Skeletal muscle tissue (tissue), 3 donors: ENCODE measurements at regions not wholly inside any gene's neighbourhood (a gene's known extent, or its start where the extent isn't known, plus 50 kb on each side); places are given as distances from the start of the nearest gene placed in this dataset.

Experiments
- H3K27ac ChIP-seq: one replicate; pipeline ENCODE4 v1.7.0; 2013; ENCODE audit warnings: mild to moderate bottlenecking, low read depth, low read length, inconsistent platforms
- H3K27me3 ChIP-seq, 3 donors: one replicate each; pipeline ENCODE4 v1.7.0; 2013; ENCODE audit warnings: low read length in 3 of 3; ENCODE audit not compliant: control insufficient read depth in 3 of 3, insufficient read depth in 3 of 3
- H3K36me3 ChIP-seq, 3 donors: one replicate each; pipeline ENCODE4 v1.7.0; 2013; ENCODE audit warnings: low read length in 3 of 3; ENCODE audit not compliant: control insufficient read depth in 3 of 3, insufficient read depth in 3 of 3
- H3K4me1 ChIP-seq, 3 donors: one replicate each; pipeline ENCODE4 v1.7.0; 2013; ENCODE audit warnings: low read length in 3 of 3, mild to moderate bottlenecking in 3 of 3; ENCODE audit not compliant: control insufficient read depth in 3 of 3, insufficient read depth in 3 of 3
- H3K4me3 ChIP-seq, 3 donors: one replicate each; pipeline ENCODE4 v1.7.0; 2013; ENCODE audit warnings: low read length in 3 of 3
- H3K9ac ChIP-seq, 3 donors: one replicate each; pipeline ENCODE4 v1.7.0; 2013; ENCODE audit warnings: low read length in 3 of 3, mild to moderate bottlenecking in 3 of 3, moderate library complexity in 2 of 3, low read depth in 1 of 3
- H3K9me3 ChIP-seq, 3 donors: one replicate each; pipeline ENCODE4 v1.7.0; 2013; ENCODE audit warnings: low read length in 3 of 3; ENCODE audit not compliant: control insufficient read depth in 3 of 3
- donor health status: Osteomylitis.

DNA sequence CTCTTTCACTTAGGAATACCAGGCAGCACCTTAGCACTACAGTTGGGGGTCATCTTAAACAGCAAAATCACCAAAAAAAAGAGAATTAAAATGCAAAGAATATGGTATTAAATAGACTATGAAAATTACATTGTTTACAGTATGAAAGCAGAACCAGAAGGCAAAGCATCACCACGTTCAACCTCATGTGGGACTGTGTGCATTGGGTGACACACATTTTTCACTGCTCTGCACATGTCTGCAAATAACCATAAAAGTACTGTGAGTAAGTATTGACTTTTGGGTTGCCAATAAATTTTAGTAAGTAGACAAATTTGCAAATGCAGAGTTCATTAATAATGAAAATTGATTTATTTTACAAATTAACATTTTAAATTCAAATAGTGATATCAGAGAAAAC is 232.1 kb upstream of the ZWINT start:
- H3K36me3 ChIP-seq, result no peaks in the 10 kb centered on the region
- no peaks in the 10 kb centered on the region for H3K4me1 ChIP-seq
- H3K27me3 ChIP-seq, result no peaks in the 10 kb centered on the region
- no peak overlapping the region for H3K9ac ChIP-seq
- no peak overlapping the region for H3K27ac ChIP-seq
- no peaks in the 10 kb centered on the region for H3K9me3 ChIP-seq
- H3K4me3 ChIP-seq, result no peak overlapping the region

DNA sequence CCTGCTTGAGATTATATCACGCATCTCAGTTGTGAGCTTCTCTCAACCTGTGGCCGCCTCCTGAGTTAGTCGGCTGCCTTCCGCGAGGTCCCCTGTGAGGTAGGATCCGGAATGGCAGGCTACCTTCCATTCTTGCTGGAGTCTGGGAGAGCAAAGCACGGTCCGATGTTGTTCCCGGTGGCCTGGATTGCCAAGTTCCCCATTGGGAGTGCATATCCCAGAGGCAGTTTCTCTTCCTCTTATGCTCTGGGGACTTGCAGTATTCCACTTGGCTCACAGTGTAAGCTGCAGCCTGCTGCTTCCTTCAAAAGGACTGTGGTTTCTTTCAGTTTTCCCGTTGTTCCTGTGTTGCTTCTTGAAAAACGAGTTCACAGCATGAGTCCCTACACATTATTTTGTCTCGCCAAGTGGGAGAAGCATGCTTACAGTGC is 225.4 kb upstream of the ZWINT start:
- no peaks in the 10 kb centered on the region for H3K36me3 ChIP-seq
- H3K9ac ChIP-seq, result no peak overlapping the region
- no peaks in the 10 kb centered on the region for H3K4me1 ChIP-seq
- H3K4me3 ChIP-seq, result no peak overlapping the region
- H3K27me3 ChIP-seq, result no peaks in the 10 kb centered on the region
- no peak overlapping the region for H3K27ac ChIP-seq
- H3K9me3 ChIP-seq, result no peaks in the 10 kb centered on the region

DNA sequence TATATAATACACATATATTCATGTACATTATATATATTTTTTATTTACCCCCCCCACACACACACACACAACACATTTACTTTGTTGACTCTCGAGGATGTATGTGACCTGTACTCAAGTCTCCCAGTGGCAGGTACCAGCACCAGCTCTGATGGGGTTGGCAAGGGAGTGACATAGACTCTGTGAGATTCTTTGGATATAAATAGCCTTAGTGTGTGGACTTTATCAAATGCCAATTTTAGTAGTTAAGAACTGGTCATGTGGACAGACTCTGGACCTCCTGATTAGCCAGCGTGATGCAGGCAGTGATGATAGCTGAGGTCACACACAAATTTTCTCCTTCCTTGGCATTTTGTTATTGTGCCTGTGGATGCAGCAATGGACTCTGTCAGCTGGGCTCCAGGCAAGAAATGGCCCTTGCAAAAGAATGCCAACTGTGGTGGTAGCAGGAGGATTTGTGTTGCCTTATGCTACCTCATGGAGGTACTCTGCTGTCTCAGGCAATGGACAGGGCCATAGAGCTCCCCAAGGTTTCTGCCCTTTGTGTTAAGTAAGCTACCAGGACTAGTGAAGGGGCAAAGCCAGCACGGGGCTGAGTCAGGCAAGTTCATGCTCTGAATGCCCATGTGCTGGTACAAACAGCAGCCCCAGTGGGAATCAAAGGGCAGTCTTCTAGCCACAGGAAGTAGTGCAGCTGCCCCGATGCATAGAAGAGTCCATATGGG is 224.6 kb upstream of the ZWINT start:
- H3K4me1 ChIP-seq, result no peaks in the 10 kb centered on the region
- no peak overlapping the region for H3K27ac ChIP-seq
- no peaks in the 10 kb centered on the region for H3K27me3 ChIP-seq

DNA sequence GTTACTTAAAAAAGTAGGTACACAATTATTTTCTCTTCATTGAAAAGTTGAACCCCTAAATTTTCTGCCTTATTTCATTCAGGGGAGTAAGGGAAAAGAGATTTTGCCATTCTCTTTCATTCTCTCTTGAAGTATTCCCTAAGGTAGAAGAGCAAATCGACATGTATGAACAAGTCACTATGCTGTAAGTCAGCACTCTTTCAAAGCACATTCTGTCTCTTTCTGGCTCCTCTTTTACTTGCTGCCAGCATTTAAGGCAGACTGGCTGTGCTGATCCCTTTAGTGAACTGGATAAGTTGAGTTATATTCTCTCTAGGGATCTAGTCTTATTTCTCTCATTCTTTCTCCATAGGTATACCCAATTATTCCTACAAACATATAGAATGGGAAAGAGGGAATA is 222.3 kb upstream of the ZWINT start:
- Histone ChIP-seq H3K9me3 (no peaks in the 10 kb centered on the region), H3K9ac (no peak overlapping the region), H3K27me3 (no peaks in the 10 kb centered on the region), H3K36me3 (no peaks in the 10 kb centered on the region), H3K4me3 (no peak overlapping the region), H3K4me1 (no peaks in the 10 kb centered on the region), H3K27ac (no peak overlapping the region)

More for the DNA sequence above, 224.6 kb upstream of the ZWINT start:
- H3K36me3 ChIP-seq, result no peaks in the 10 kb centered on the region
- no peaks in the 10 kb centered on the region for H3K9me3 ChIP-seq
- no peak overlapping the region for H3K4me3 ChIP-seq
- H3K9ac ChIP-seq, result no peak overlapping the region

DNA sequence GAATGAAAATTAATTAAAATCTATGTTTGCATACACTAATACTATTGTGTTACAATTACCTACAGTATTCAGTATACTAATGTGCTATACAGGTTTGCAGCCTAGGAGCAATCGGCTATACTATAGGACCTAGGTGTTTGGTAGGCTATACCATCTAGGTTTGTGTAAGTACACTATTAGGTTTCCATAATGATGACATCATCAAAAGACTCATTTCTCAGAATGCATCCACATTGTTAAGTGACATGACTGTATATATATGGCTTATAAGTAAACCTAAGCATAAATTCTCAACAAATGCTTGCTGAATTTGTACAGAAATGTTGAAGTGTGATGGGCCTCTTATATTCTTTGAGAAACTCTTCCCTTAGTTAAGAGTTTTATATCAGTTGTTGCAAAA is 206.5 kb upstream of the ZWINT start:
- no peaks in the 10 kb centered on the region for H3K4me1 ChIP-seq
- H3K27me3 ChIP-seq, result no peaks in the 10 kb centered on the region
- H3K9me3 ChIP-seq, result peaks cover 0 to 5% (median 0%) of the 10 kb centered on the region in 3 donors
- H3K27ac ChIP-seq, result no peak overlapping the region
- no peaks in the 10 kb centered on the region for H3K36me3 ChIP-seq
- no peak overlapping the region for H3K9ac ChIP-seq
- H3K4me3 ChIP-seq, result no peak overlapping the region

DNA sequence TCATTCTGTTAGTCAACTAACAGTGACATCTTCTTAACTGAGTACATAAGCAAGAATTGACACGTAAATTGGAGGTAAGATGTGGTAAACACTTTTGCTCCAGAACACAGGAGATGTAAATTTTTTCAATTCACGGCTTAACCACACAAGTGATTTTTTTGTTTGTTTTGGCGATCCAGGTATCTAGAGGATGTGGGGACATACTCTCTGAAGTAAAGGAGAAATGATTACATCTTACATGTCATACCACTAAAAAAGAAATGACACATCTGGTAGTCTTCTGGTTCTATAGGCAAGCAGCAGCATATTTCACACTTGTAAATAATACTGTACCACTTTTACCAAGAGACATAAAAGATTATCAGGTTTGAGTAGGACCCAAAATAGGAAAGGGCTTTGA is 200.3 kb upstream of the ZWINT start:
- no peaks in the 10 kb centered on the region for H3K27me3 ChIP-seq
- H3K36me3 ChIP-seq, result no peaks in the 10 kb centered on the region

DNA sequence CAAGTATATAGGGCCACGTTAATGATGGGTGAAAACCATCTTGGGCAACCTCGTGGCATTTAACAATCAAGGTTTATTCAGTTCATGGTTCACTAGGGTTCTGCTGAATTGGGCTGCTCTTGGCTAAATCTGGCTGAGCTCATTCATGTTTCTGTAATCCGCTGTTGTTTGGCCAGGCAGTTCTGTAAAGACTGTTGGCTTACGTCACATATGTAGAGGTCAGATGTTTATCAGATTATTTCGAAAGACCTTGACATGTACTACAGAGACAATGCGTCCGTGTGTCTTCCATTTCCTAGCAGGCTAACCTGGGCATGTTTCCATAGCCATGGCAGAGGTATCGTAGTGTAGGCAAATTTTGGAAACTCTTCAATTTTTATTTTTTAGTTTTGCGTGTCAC is 190.0 kb upstream of the ZWINT start:
- H3K9me3 ChIP-seq, result no peaks in the 10 kb centered on the region
- no peaks in the 10 kb centered on the region for H3K36me3 ChIP-seq
- H3K9ac ChIP-seq, result no peak overlapping the region
- H3K4me3 ChIP-seq, result no peak overlapping the region
- H3K27ac ChIP-seq, result no peak overlapping the region
- H3K27me3 ChIP-seq, result no peaks in the 10 kb centered on the region
- no peaks in the 10 kb centered on the region for H3K4me1 ChIP-seq

More for the DNA sequence above, 200.3 kb upstream of the ZWINT start:
- no peaks in the 10 kb centered on the region for H3K9me3 ChIP-seq
- no peaks in the 10 kb centered on the region for H3K4me1 ChIP-seq
- H3K4me3 ChIP-seq, result no peak overlapping the region
- H3K27ac ChIP-seq, result no peak overlapping the region
- no peak overlapping the region for H3K9ac ChIP-seq

DNA sequence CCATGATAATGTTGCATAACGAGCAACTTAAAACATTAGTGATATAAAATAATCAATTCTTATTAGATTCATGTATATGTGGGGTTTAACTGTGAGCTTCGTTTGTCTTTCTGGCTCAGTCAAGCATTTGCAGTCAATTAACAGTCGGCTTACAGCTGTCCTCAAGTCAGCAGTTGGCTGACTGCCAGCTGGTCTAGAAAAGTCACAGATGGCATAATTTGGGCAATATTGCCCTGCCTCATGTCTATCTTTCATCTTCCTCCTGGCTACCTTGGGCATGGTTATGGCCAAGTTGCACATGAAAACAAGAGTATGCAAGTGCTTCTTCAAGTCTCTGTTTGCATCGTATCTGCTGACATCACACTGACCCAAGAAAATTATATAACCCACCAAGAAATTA is 186.1 kb upstream of the ZWINT start:
- Histone ChIP-seq H3K9me3 (no peaks in the 10 kb centered on the region), H3K27ac (no peak overlapping the region), H3K9ac (no peak overlapping the region), H3K27me3 (no peaks in the 10 kb centered on the region), H3K4me1 (no peaks in the 10 kb centered on the region), H3K4me3 (no peak overlapping the region), H3K36me3 (no peaks in the 10 kb centered on the region)

DNA sequence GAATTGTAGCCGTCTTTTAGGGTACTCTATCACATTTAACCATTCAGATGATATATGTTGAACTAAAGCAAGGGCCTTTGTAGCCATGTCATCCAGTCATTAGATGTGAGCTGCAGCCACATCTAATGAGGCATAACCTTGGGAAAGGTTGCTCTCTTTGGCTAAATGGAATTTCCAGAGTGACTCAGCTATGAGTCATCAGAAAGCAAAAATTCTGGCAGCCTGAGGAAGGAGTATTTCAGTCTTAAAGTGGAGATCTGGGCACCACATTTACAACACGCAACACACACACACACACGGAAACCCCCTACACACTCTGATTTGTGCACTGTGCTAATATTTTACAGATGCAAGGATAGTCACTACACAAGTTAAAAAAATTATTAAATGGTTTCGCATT is 176.9 kb upstream of the ZWINT start:
- Histone ChIP-seq H3K27me3 (no peaks in the 10 kb centered on the region), H3K9ac (no peak overlapping the region), H3K36me3 (no peaks in the 10 kb centered on the region), H3K4me3 (no peak overlapping the region), H3K9me3 (no peaks in the 10 kb centered on the region), H3K4me1 (no peaks in the 10 kb centered on the region), H3K27ac (no peak overlapping the region)

DNA sequence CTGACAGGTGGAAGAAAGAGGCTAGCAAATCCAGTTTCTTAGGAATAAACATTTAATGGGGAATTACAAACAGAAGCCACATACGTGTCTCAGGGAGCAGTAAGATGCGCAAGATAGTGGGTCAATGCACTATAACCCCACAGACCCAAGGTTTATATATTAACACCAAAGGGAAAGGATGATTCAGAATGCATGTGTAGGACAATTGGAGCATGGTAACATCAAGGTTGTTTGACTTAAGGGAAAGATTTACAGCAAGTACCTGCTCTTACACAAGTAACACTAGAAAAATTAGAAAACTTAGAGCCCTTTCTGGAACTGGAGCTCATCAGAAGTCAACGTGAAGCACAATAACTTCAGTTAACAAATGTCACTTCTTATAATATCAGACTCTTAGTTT is 161.1 kb upstream of the ZWINT start:
- H3K9me3 ChIP-seq, result no peaks in the 10 kb centered on the region
- H3K4me3 ChIP-seq, result no peak overlapping the region
- H3K27ac ChIP-seq, result no peak overlapping the region
- no peaks in the 10 kb centered on the region for H3K27me3 ChIP-seq
- no peak overlapping the region for H3K9ac ChIP-seq
- H3K4me1 ChIP-seq, result no peaks in the 10 kb centered on the region
- H3K36me3 ChIP-seq, result no peaks in the 10 kb centered on the region
